Activated CD8-positive, alpha-beta memory T cell treated with anti-CD3 and anti-CD28 coated beads, Interleukin-2, amount 50 U/mL, for 48 hours (primary cell): ENCODE measurements at regions not wholly inside any gene's neighbourhood (a gene's known extent, or its start where the extent isn't known, plus 50 kb on each side); places are given as distances from the start of the nearest gene placed in this dataset.

Experiments
- DNase-seq: peaks from one replicate; pipeline ENCODE4 v3.0.0-alpha.2; 2020

GRCh38 chr6:43915208-43915869 is 145.3 kb downstream of the VEGFA start:
- no peak for DNase-seq

GRCh38 chr6:43914272-43915147 is 144.5 kb downstream of the VEGFA start:
- DNase-seq, result no peak

GRCh38 chr6:43913375-43914271 is 143.6 kb downstream of the VEGFA start:
- no peak for DNase-seq

- DNase-seq, result no peak
These were observed 142.8 kb downstream of the VEGFA start for GRCh38 chr6:43912598-43913371.

GRCh38 chr6:43912116-43912577 is 142.1 kb downstream of the VEGFA start:
- DNase-seq, result no peak

- no peak for DNase-seq
These were observed 141.5 kb downstream of the VEGFA start for GRCh38 chr6:43911354-43912115.

GRCh38 chr6:43910638-43911353 is 140.8 kb downstream of the VEGFA start:
- DNase-seq, result no peak

GRCh38 chr6:43910149-43910637 is 140.2 kb downstream of the VEGFA start:
- no peak for DNase-seq

- DNase-seq, result no peak
These were observed 139.6 kb downstream of the VEGFA start for GRCh38 chr6:43909474-43910148.

GRCh38 chr6:43907789-43908472 is 137.9 kb downstream of the VEGFA start:
- DNase-seq, result no peak

GRCh38 chr6:43907312-43907711 is 137.3 kb downstream of the VEGFA start:
- DNase-seq, result no peak

GRCh38 chr6:43904311-43905123 is 134.5 kb downstream of the VEGFA start:
- no peak for DNase-seq

GRCh38 chr6:43903739-43904290 is 133.8 kb downstream of the VEGFA start:
- no peak for DNase-seq

GRCh38 chr6:43901733-43902230 is 131.8 kb downstream of the VEGFA start:
- no peak for DNase-seq

GRCh38 chr6:43900916-43901732 is 131.1 kb downstream of the VEGFA start:
- no peak for DNase-seq

- no peak for DNase-seq
These were observed 130.5 kb downstream of the VEGFA start for GRCh38 chr6:43900560-43900915.

- no peak for DNase-seq
These were observed 129.8 kb downstream of the VEGFA start for GRCh38 chr6:43899830-43900229.
